ENCODE measurements at regions not wholly inside any gene's neighbourhood (a gene's known extent, or its start where the extent isn't known, plus 50 kb on each side); places are given as distances from the start of the nearest gene placed in this dataset.

GRCh38 chr12:88782351-88782750 lies 202.1 kb upstream of the KITLG start:
- no peak overlapping the region for H3K4me3 ChIP-seq (ENCODE audit: control insufficient read depth, low read depth, low read length)
- TF ChIP-seq CTCF (conservative IDR thresholded peaks at IDR 0.05; ENCODE audit: control insufficient read depth, insufficient read depth, low read depth, low read length) = no peak
- DNase-seq (ENCODE audit: low read depth) = peak; percentile 28

- no peak for TF ChIP-seq CTCF (conservative IDR thresholded peaks at IDR 0.05; ENCODE audit: control insufficient read depth, insufficient read depth, low read depth, low read length)
- DNase-seq (ENCODE audit: low read depth) = peak; percentile 12
- H3K4me3 ChIP-seq (ENCODE audit: control insufficient read depth, low read depth, low read length) = no peak overlapping the region
Measured at GRCh38 chr12:88781909-88782308, 201.6 kb upstream of the KITLG start.

- no peak overlapping the region for H3K4me3 ChIP-seq (ENCODE audit: control insufficient read depth, low read depth, low read length)
- DNase-seq (ENCODE audit: low read depth) = no peak
- no peak for TF ChIP-seq CTCF (conservative IDR thresholded peaks at IDR 0.05; ENCODE audit: control insufficient read depth, insufficient read depth, low read depth, low read length)
Measured at GRCh38 chr12:88778064-88778463, 197.8 kb upstream of the KITLG start.

- no peak for DNase-seq (ENCODE audit: low read depth)
- no peak for TF ChIP-seq CTCF (conservative IDR thresholded peaks at IDR 0.05; ENCODE audit: control insufficient read depth, insufficient read depth, low read depth, low read length)
- no peak overlapping the region for H3K4me3 ChIP-seq (ENCODE audit: control insufficient read depth, low read depth, low read length)
Measured at GRCh38 chr12:88775742-88776151, 195.5 kb upstream of the KITLG start.

GRCh38 chr12:88767699-88768098 lies 187.4 kb upstream of the KITLG start:
- no peak for DNase-seq (ENCODE audit: low read depth)
- no peak overlapping the region for H3K4me3 ChIP-seq (ENCODE audit: control insufficient read depth, low read depth, low read length)
- TF ChIP-seq CTCF (conservative IDR thresholded peaks at IDR 0.05; ENCODE audit: control insufficient read depth, insufficient read depth, low read depth, low read length) = no peak

- TF ChIP-seq CTCF (conservative IDR thresholded peaks at IDR 0.05; ENCODE audit: control insufficient read depth, insufficient read depth, low read depth, low read length) = no peak
- no peak overlapping the region for H3K4me3 ChIP-seq (ENCODE audit: control insufficient read depth, low read depth, low read length)
- DNase-seq (ENCODE audit: low read depth) = no peak
Measured at GRCh38 chr12:88764781-88765480, 184.7 kb upstream of the KITLG start.

All from fibroblast of mammary gland (primary cell).